Vagina (tissue), 2 donors: ENCODE measurements at regions not wholly inside any gene's neighbourhood (a gene's known extent, or its start where the extent isn't known, plus 50 kb on each side); places are given as distances from the start of the nearest gene placed in this dataset.

Experiments
- DNase-seq, 2 donors: peaks; one replicate each; pipeline ENCODE4 v3.0.0-alpha.2; 2017; ENCODE audit errors: extremely low spot score in 2 of 2
- H3K27ac ChIP-seq: fragments of 200-600 bp; sonication (generic); one replicate; pipeline ENCODE4 v1.5.1; 2019
- H3K27me3 ChIP-seq: fragments of 200-600 bp; sonication (generic); one replicate; pipeline ENCODE4 v1.5.1; 2019
- H3K36me3 ChIP-seq, 2 donors: fragments of 200-600 bp; sonication (generic); one replicate each; pipeline ENCODE4 v1.5.1; 2017 to 2019
- H3K4me1 ChIP-seq: fragments of 200-600 bp; sonication (generic); one replicate; pipeline ENCODE4 v1.5.1; 2019
- H3K4me3 ChIP-seq, 2 donors: fragments of 200-600 bp; sonication (generic); 1 replicate in 1 of 2; 2 replicates in 1 of 2; pipeline ENCODE4 v1.5.1; 2016 to 2019
- H3K9me3 ChIP-seq: fragments of 200-600 bp; sonication (generic); one replicate; pipeline ENCODE4 v1.5.1; 2019
- CTCF ChIP-seq, 3 experiments: fragments of 450-650 bp in 2 of 3; fragments of 200-600 bp in 1 of 3; sonication (generic) in 1 of 3; IDR thresholded peaks; one replicate each; pipeline ENCODE4 v1.5.1; 2017 to 2019; ENCODE audit warnings: antibody characterized with exemption in 3 of 3, mild to moderate bottlenecking in 2 of 3, moderate library complexity in 2 of 3
- POLR2A ChIP-seq, 2 donors: fragments of 450-650 bp; IDR thresholded peaks; one replicate each; pipeline ENCODE4 v1.6.1; 2017; ENCODE audit warnings: antibody characterized with exemption in 2 of 2, mild to moderate bottlenecking in 2 of 2, moderate library complexity in 2 of 2
- POLR2AphosphoS5 ChIP-seq, 2 donors: sonication (generic); formaldehyde crosslinking; IDR thresholded peaks; one replicate each; pipeline ENCODE4 v1.9.0; 2017; ENCODE audit warnings: antibody characterized with exemption in 2 of 2, mild to moderate bottlenecking in 2 of 2, low read depth in 1 of 2; ENCODE audit not compliant: insufficient read depth in 1 of 2
- intact Hi-C: fragments of 100-400 bp; cut with DNase I; formaldehyde crosslinking; loops from one replicate; pipeline ENCODE4 v1.15.1; 2023

DNA sequence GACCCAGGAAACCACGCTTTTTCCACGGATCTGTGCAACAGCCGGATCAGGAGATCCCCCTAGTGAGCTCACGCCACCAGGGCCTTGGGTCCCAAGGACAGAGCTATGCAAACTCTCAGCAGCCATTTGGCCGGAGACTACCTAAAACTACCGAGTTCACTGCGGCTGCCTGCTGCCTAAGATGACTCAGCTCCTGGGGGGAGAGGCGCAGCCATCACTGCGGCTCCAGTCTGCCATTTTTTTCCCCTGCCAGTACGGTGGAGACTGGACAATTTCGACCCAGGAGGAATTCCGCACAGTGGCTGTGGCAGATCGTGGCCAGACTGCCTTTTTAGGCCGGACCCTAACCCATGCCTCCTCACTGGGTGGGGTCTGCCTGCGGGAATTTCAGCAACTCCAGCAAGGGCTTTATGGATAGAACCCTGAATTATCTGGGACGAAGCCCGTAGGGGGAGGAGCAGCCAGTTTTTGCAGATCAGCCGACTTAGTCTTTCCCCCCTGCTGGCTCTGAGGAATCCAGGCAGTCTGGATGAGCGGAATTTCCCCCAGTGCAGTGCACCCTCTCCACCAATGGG lies 424.9 kb upstream of the UBE2E3 start:
- TF ChIP-seq CTCF (IDR thresholded peaks at IDR 0.05) (no peak), POLR2A (IDR thresholded peaks at IDR 0.05) (no peak)
- Histone ChIP-seq H3K36me3 (no peaks in the 10 kb centered on the region), H3K9me3 (no peaks in the 10 kb centered on the region), H3K27me3 (no peaks in the 10 kb centered on the region), H3K4me1 (no peaks in the 10 kb centered on the region), H3K27ac (no peak overlapping the region), H3K4me3 (no peak overlapping the region)
- no peak for DNase-seq
- intact Hi-C loops = no loop called here

- DNase-seq = no peak
- H3K4me1 ChIP-seq = no peaks in the 10 kb centered on the region
- no peak for TF ChIP-seq POLR2A (IDR thresholded peaks at IDR 0.05)
- TF ChIP-seq CTCF (IDR thresholded peaks at IDR 0.05) = no peak
- no peak for TF ChIP-seq POLR2AphosphoS5 (IDR thresholded peaks at IDR 0.05; ENCODE audit: insufficient read depth in 1 of 2, low read depth in 1 of 2)
- no peak overlapping the region for H3K27ac ChIP-seq
- no peaks in the 10 kb centered on the region for H3K36me3 ChIP-seq
- no peaks in the 10 kb centered on the region for H3K27me3 ChIP-seq
- intact Hi-C loops = no loop called here
- H3K9me3 ChIP-seq = no peaks in the 10 kb centered on the region
- no peak overlapping the region for H3K4me3 ChIP-seq
Measured at GRCh38 chr2:180554330-180554729, 426.1 kb upstream of the UBE2E3 start.

GRCh38 chr2:180553094-180553715 lies 427.2 kb upstream of the UBE2E3 start:
- DNase-seq = no peak
- Histone ChIP-seq H3K4me1 (no peaks in the 10 kb centered on the region), H3K27ac (no peak overlapping the region), H3K4me3 (no peak overlapping the region), H3K36me3 (no peaks in the 10 kb centered on the region), H3K9me3 (no peaks in the 10 kb centered on the region), H3K27me3 (no peaks in the 10 kb centered on the region)
- intact Hi-C loops = no loop called here
- TF ChIP-seq POLR2AphosphoS5 (IDR thresholded peaks at IDR 0.05; ENCODE audit: insufficient read depth in 1 of 2, low read depth in 1 of 2) (no peak), CTCF (IDR thresholded peaks at IDR 0.05) (no peak), POLR2A (IDR thresholded peaks at IDR 0.05) (no peak)

GRCh38 chr2:180542511-180542910 lies 437.9 kb upstream of the UBE2E3 start:
- H3K4me3 ChIP-seq = no peak overlapping the region
- no peaks in the 10 kb centered on the region for H3K9me3 ChIP-seq
- intact Hi-C loops = no loop called here
- no peaks in the 10 kb centered on the region for H3K4me1 ChIP-seq
- TF ChIP-seq POLR2AphosphoS5 (IDR thresholded peaks at IDR 0.05; ENCODE audit: insufficient read depth in 1 of 2, low read depth in 1 of 2) (no peak), POLR2A (IDR thresholded peaks at IDR 0.05) (no peak)
- H3K27ac ChIP-seq = no peak overlapping the region
- DNase-seq = no peak
- no peaks in the 10 kb centered on the region for H3K27me3 ChIP-seq
- no peaks in the 10 kb centered on the region for H3K36me3 ChIP-seq

DNA sequence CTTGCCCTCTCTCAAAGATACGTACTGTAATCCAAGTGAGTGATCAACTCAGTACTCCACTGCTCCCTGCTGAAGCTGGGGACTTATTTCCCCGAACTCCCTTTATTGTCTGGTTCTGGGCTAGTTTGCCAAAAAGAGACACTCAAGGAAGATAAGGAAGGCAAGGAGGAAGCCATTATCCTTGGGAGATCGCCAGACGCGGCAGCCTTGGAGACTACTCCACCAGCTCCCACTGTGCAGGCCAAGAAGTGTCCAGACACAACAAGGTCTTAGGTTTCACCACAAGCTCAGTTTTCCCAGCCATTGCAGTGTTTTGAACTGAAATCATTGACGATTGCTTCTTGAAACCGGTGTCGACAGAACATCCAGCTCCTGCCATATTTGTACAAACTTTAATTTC lies 439.6 kb upstream of the UBE2E3 start:
- intact Hi-C loops = no loop called here
- Histone ChIP-seq H3K9me3 (no peaks in the 10 kb centered on the region), H3K27me3 (no peaks in the 10 kb centered on the region), H3K4me1 (no peaks in the 10 kb centered on the region), H3K27ac (no peak overlapping the region), H3K4me3 (no peak overlapping the region), H3K36me3 (no peaks in the 10 kb centered on the region)
- no peak for TF ChIP-seq POLR2AphosphoS5 (IDR thresholded peaks at IDR 0.05; ENCODE audit: insufficient read depth in 1 of 2, low read depth in 1 of 2)
- TF ChIP-seq POLR2A (IDR thresholded peaks at IDR 0.05) = no peak
- no peak for DNase-seq

DNA sequence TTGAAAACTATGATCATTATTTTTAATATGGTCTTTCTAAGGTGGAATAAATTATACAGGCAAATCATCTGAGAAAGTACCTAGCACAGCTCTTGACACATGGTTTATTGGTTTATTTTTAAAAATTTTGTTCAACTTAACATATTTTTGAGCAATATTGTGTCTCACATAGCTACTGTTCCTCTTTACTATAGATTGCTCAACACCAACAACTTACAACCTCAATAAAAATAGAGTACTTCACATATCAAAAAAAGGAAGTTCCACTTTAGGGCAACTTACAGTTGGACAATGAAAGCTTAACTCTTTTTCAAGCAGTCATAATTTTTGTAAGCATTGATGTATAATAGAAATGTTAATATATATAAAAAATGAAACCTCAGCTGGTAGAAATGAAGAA lies 440.9 kb upstream of the UBE2E3 start:
- Histone ChIP-seq H3K36me3 (no peaks in the 10 kb centered on the region), H3K27me3 (no peaks in the 10 kb centered on the region), H3K4me3 (no peak overlapping the region), H3K4me1 (no peaks in the 10 kb centered on the region), H3K9me3 (no peaks in the 10 kb centered on the region), H3K27ac (no peak overlapping the region)
- TF ChIP-seq POLR2AphosphoS5 (IDR thresholded peaks at IDR 0.05; ENCODE audit: insufficient read depth in 1 of 2, low read depth in 1 of 2) (no peak), CTCF (IDR thresholded peaks at IDR 0.05) (no peak), POLR2A (IDR thresholded peaks at IDR 0.05) (no peak)
- no peak for DNase-seq
- intact Hi-C loops = no loop called here
